ENCODE measurements at regions not wholly inside any gene's neighbourhood (a gene's known extent, or its start where the extent isn't known, plus 50 kb on each side); places are given as distances from the start of the nearest gene placed in this dataset.

GRCh38 chr2:238564286-238564920, 137.7 kb downstream of the ASB1 start:
- H3K27ac ChIP-seq = no peak overlapping the region
- no peaks in the 10 kb centered on the region for H3K4me1 ChIP-seq
- H3K27me3 ChIP-seq = peaks cover 0 to 46% of the 10 kb centered on the region in 2 donors
- intact Hi-C loops (cut with DNase I; ENCODE audit: low total_unique reads) = no loop called here
- H3K36me3 ChIP-seq = no peaks in the 10 kb centered on the region
- no peak for TF ChIP-seq CTCF (IDR thresholded peaks at IDR 0.05)
- no peak for DNase-seq
- H3K4me3 ChIP-seq = no peak overlapping the region
- no peaks in the 10 kb centered on the region for H3K9me3 ChIP-seq

GRCh38 chr2:238565031-238565430, 138.3 kb downstream of the ASB1 start:
- TF ChIP-seq CTCF (IDR thresholded peaks at IDR 0.05) = no peak
- intact Hi-C loops (cut with DNase I; ENCODE audit: low total_unique reads) = no loop called here
- Histone ChIP-seq H3K4me3 (no peak overlapping the region), H3K4me1 (no peaks in the 10 kb centered on the region), H3K36me3 (no peaks in the 10 kb centered on the region), H3K27me3 (peaks cover 0 to 49% of the 10 kb centered on the region in 2 donors), H3K9me3 (no peaks in the 10 kb centered on the region), H3K27ac (no peak overlapping the region)
- no peak for DNase-seq

GRCh38 chr2:238566001-238566645, 139.4 kb downstream of the ASB1 start:
- no peak for TF ChIP-seq CTCF (IDR thresholded peaks at IDR 0.05)
- Histone ChIP-seq H3K27me3 (peaks cover 0 to 50% of the 10 kb centered on the region in 2 donors), H3K27ac (no peak overlapping the region), H3K4me1 (no peaks in the 10 kb centered on the region), H3K9me3 (no peaks in the 10 kb centered on the region), H3K36me3 (no peaks in the 10 kb centered on the region), H3K4me3 (no peak overlapping the region)
- intact Hi-C loops (cut with DNase I; ENCODE audit: low total_unique reads) = no loop called here
- DNase-seq = peak in 1 of 2 donors; percentile 35

GRCh38 chr2:238567067-238567855, 140.5 kb downstream of the ASB1 start:
- peak in 1 of 2 donors; percentile 59 for DNase-seq
- Histone ChIP-seq H3K4me3 (no peak overlapping the region), H3K9me3 (no peaks in the 10 kb centered on the region), H3K27me3 (peaks cover 0 to 50% of the 10 kb centered on the region in 2 donors), H3K4me1 (no peaks in the 10 kb centered on the region), H3K36me3 (no peaks in the 10 kb centered on the region), H3K27ac (no peak overlapping the region)
- TF ChIP-seq CTCF (IDR thresholded peaks at IDR 0.05) = no peak
- intact Hi-C loops (cut with DNase I; ENCODE audit: low total_unique reads) = no loop called here

GRCh38 chr2:238567996-238568395, 141.3 kb downstream of the ASB1 start:
- no peak for TF ChIP-seq CTCF (IDR thresholded peaks at IDR 0.05)
- H3K4me1 ChIP-seq = no peaks in the 10 kb centered on the region
- no peak overlapping the region for H3K4me3 ChIP-seq
- no peak overlapping the region for H3K27ac ChIP-seq
- H3K27me3 ChIP-seq = peaks cover 0 to 50% of the 10 kb centered on the region in 2 donors
- no peaks in the 10 kb centered on the region for H3K36me3 ChIP-seq
- no peaks in the 10 kb centered on the region for H3K9me3 ChIP-seq
- DNase-seq = peak in 1 of 2 donors; percentile 46
- intact Hi-C loops (cut with DNase I; ENCODE audit: low total_unique reads) = no loop called here
